SK-N-SH treated with all-trans-retinoic acid at 6 μM for 48 hours (cell line): ENCODE measurements at regions not wholly inside any gene's neighbourhood (a gene's known extent, or its start where the extent isn't known, plus 50 kb on each side); places are given as distances from the start of the nearest gene placed in this dataset.

Experiments
- ATAC-seq: fragments of 200-7000 bp; cut with Tn5 transposase; 3 replicates; pipeline ENCODE4 v1.9.1; 2020; ENCODE audit warnings: mild to moderate bottlenecking, moderate library complexity
- ARNTL ChIP-seq: fragments of 450-650 bp; formaldehyde crosslinking; IDR thresholded peaks from 2 replicates; pipeline ENCODE4 v1.5.0; 2020; ENCODE audit warnings: low read depth, mild to moderate bottlenecking, moderate library complexity, borderline replicate concordance
- BACH2 ChIP-seq: fragments of 250-450 bp; sonication (Bioruptor Pico); IDR thresholded peaks from 2 replicates; pipeline ENCODE4 v1.9.0; 2021; ENCODE audit warnings: mild to moderate bottlenecking, borderline replicate concordance
- CREB5 ChIP-seq: fragments of 250-450 bp; sonication (Bioruptor Pico); IDR thresholded peaks from 2 replicates; pipeline ENCODE4 v1.5.1; 2020; ENCODE audit warnings: low read depth, mild to moderate bottlenecking, moderate library complexity
- CSDC2 ChIP-seq: fragments of 250-450 bp; sonication (Bioruptor Pico); IDR thresholded peaks from 2 replicates; pipeline ENCODE4 v1.5.0; 2020; ENCODE audit warnings: mild to moderate bottlenecking, moderate library complexity
- CSRNP3 ChIP-seq: fragments of 250-450 bp; sonication (Bioruptor Pico); IDR thresholded peaks from 2 replicates; pipeline ENCODE4 v1.5.1; 2021; ENCODE audit warnings: mild to moderate bottlenecking, moderate library complexity
- ESRRG ChIP-seq: fragments of 250-450 bp; sonication (Bioruptor Pico); IDR thresholded peaks from 2 replicates; pipeline ENCODE4 v1.6.1; 2021; ENCODE audit warnings: mild to moderate bottlenecking
- ISL1 ChIP-seq: fragments of 250-450 bp; sonication (Bioruptor Pico); IDR thresholded peaks from 2 replicates; pipeline ENCODE4 v2.1.2; 2022; ENCODE audit warnings: mild to moderate bottlenecking, moderate library complexity
- PATZ1 ChIP-seq: fragments of 250-450 bp; sonication (Bioruptor Pico); IDR thresholded peaks from 2 replicates; pipeline ENCODE4 v1.8.0; 2020; ENCODE audit warnings: mild to moderate bottlenecking, moderate library complexity, borderline replicate concordance
- PPARA ChIP-seq: fragments of 250-450 bp; sonication (Bioruptor Pico); IDR thresholded peaks from 2 replicates; pipeline ENCODE4 v1.5.0; 2020; ENCODE audit warnings: mild to moderate bottlenecking, borderline replicate concordance
- RARB ChIP-seq: fragments of 250-450 bp; sonication (Bioruptor Pico); IDR thresholded peaks from 2 replicates; pipeline ENCODE4 v1.8.0; 2021; ENCODE audit warnings: mild to moderate bottlenecking, moderate library complexity
- SNAI2 ChIP-seq: fragments of 250-450 bp; sonication (Bioruptor Pico); IDR thresholded peaks from 2 replicates; pipeline ENCODE4 v1.5.0; 2020; ENCODE audit warnings: mild to moderate bottlenecking, moderate library complexity
- TCF4 ChIP-seq: fragments of 250-450 bp; sonication (Bioruptor Pico); IDR thresholded peaks from 2 replicates; pipeline ENCODE4 v1.8.0; 2021; ENCODE audit warnings: mild to moderate bottlenecking, moderate library complexity, borderline replicate concordance
- TOX ChIP-seq: fragments of 250-450 bp; sonication (Bioruptor Pico); IDR thresholded peaks from 2 replicates; pipeline ENCODE4 v1.8.0; 2021; ENCODE audit warnings: mild to moderate bottlenecking, moderate library complexity, borderline replicate concordance
- TSHZ2 ChIP-seq: fragments of 250-450 bp; sonication (Bioruptor Pico); IDR thresholded peaks from 2 replicates; pipeline ENCODE4 v1.5.0; 2020; ENCODE audit warnings: mild to moderate bottlenecking, moderate library complexity
- ZC3H10 ChIP-seq: fragments of 250-450 bp; sonication (Bioruptor Pico); IDR thresholded peaks from 2 replicates; pipeline ENCODE4 v1.5.1; 2021; ENCODE audit warnings: mild to moderate bottlenecking, moderate library complexity
- ZFP30 ChIP-seq: fragments of 450-650 bp; formaldehyde crosslinking; IDR thresholded peaks from 2 replicates; pipeline ENCODE4 v1.5.0; 2022; ENCODE audit warnings: mild to moderate bottlenecking, moderate library complexity
- ZNF565 ChIP-seq: fragments of 450-650 bp; formaldehyde crosslinking; conservative IDR thresholded peaks from 2 replicates; pipeline ENCODE4 v1.5.0; 2020; ENCODE audit warnings: low read depth, mild to moderate bottlenecking, moderate library complexity
- ZNF8 ChIP-seq: fragments of 450-650 bp; formaldehyde crosslinking; IDR thresholded peaks from 2 replicates; pipeline ENCODE4 v1.5.0; 2020; ENCODE audit warnings: mild to moderate bottlenecking, moderate library complexity

- no peak for ATAC-seq
These were observed 63.2 kb upstream of the KLF6 start for GRCh38 chr10:3848005-3848774.

GRCh38 chr10:3846736-3847135 is 61.7 kb upstream of the KLF6 start:
- ATAC-seq, result no peak

More at GRCh38 chr10:3848005-3848774, 63.2 kb upstream of the KLF6 start:
- TF ChIP-seq CREB5 (CRISPR knock-in tag) (no peak), PATZ1 (no peak), SNAI2 (CRISPR knock-in tag) (no peak), CSRNP3 (CRISPR knock-in tag) (no peak), PPARA (CRISPR knock-in tag) (no peak), ARNTL (CRISPR knock-in tag) (no peak), TOX (no peak), ZNF565 (CRISPR knock-in tag) (no peak), RARB (CRISPR knock-in tag) (no peak), ESRRG (CRISPR knock-in tag) (no peak), TSHZ2 (no peak), BACH2 (CRISPR knock-in tag) (no peak), TCF4 (CRISPR knock-in tag) (no peak)

GRCh38 chr10:3844491-3845025 is 59.5 kb upstream of the KLF6 start:
- no peak for ATAC-seq
- TF ChIP-seq ARNTL (CRISPR knock-in tag), result no peak
- no peak for TF ChIP-seq ZC3H10 (CRISPR knock-in tag)
- TF ChIP-seq BACH2 (CRISPR knock-in tag), result no peak
- TF ChIP-seq CSDC2 (CRISPR knock-in tag), result no peak
- no peak for TF ChIP-seq ZNF8 (CRISPR knock-in tag)
- no peak for TF ChIP-seq PATZ1
- TF ChIP-seq ESRRG (CRISPR knock-in tag), result no peak
- TF ChIP-seq ZFP30 (CRISPR knock-in tag), result no peak
- no peak for TF ChIP-seq ISL1 (CRISPR knock-in tag)

More at GRCh38 chr10:3846736-3847135, 61.7 kb upstream of the KLF6 start:
- TF ChIP-seq ZC3H10 (CRISPR knock-in tag), result no peak
- TF ChIP-seq SNAI2 (CRISPR knock-in tag), result no peak
- TF ChIP-seq TSHZ2, result no peak
- TF ChIP-seq, all 23 proteins: peak for 0
